ENCODE measurements at regions not wholly inside any gene's neighbourhood (a gene's known extent, or its start where the extent isn't known, plus 50 kb on each side); places are given as distances from the start of the nearest gene placed in this dataset.
"Not testable (repeated sequence)": the region's sequence is repeated elsewhere in the genome, so short reads cannot be mapped to it uniquely, and the experiment has no call there.

DNA sequence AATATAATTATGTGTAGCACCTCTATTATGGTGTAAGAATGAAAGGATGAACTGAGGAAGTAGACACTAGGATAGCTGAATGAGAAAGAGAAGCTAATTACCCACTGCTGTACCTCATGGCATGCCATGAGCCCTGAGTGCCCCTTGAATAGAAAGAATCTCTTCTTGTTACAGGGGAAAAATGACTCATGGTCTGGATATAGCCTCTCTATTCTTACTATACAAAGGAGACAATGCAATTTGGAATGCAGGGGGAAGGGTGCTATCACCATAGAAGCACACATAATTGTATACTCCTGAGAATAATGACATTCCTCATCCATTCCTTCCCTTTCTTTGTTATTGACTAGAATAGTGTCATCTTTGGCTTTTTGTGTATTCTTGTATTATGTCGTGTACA is 385.2 kb downstream of the CDH7 start:
- DNase-seq, result no peak

DNA sequence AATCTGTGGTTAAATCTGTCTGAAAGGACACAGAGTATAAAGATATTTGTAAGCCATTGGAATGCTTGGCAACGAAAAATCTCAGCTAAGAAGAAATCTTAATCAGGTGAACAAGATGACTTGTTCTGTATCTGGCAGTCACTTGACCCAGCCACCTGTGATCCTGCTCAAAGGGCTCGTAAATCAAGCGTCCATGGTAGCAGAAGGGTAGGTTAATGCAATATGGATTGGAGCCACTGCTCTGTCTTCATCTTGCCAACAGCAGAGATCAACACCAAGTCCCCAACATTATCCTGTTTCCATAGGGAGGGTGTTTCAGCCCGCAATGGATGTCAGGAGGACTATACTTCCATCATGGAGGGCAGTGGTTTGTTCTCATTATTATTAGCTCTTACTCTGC is 378.4 kb downstream of the CDH7 start:
- DNase-seq, result no peak

DNA sequence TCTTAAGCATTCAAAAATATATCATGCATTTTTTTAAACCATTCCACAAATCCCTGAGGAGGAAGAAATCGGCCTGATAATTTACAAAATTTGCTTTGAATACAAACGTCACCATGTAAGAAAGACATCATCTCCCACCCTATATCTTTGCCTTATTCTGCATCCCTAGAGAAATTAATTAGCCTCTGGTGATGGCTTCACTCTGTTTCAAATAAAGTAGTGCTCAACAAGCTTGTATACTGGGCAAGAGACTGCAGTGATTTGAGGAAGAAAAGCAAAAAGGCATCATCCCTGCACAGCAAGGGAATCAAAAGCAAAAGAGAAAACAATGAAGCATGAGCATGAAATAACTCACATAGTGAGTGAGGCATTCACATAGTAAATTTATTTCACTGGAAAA is 375.5 kb downstream of the CDH7 start:
- DNase-seq, result no peak

DNA sequence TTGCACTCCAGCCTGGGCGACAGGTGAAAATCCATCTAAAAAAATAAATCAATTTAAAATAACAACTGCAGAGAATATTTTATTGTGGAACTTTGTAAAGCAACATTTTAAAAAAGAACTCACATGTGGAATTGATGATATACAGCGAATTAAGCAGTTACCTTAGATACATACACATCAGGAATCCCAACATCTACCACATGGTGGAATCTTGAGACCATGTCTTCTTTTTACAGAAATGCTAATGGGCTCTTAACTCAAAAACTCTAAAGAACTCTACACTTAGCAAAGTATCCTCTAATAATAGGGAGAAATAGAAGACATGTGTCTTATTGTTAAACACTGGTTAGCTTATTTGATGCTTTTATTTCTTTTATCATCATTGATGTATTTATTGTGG is 373.6 kb downstream of the CDH7 start:
- DNase-seq, result no peak

DNA sequence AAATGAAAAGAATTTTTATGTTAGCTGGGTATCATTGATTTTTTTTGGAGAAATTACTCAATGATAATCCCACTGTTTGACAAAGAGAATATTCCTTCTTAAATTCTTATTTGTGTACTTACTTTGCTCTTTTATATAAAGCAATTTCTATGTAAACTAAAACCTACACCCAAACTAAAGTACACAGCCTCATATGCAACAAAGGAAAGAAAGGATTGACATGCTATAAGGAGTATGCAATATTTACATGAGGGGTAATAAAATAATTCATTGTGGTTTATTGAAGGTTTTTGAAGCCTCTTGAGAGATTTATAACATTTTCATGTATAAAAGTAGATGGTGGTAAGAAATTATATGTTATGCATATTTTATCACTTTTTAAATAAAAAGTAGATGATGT is 368.5 kb downstream of the CDH7 start:
- DNase-seq, result no peak

DNA sequence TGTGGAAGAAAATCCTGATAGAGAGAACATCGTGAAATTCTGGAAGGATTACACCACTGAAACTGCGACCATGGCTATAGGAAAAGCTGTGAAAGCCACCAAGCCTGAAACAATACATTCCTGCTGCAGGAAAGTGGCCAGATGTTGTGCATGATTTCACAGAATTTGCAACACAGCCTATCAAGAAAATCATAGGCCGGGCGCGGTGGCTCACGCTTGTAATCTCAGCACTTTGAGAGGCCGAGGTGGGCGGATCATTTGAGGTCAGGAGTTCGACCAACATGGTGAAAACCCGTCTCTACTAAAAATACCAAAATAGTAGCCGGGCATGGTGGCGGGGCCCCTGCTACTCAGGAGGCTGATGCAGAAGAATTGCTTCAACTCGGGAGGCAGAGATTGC is 360.2 kb downstream of the CDH7 start:
- no peak for DNase-seq

DNA sequence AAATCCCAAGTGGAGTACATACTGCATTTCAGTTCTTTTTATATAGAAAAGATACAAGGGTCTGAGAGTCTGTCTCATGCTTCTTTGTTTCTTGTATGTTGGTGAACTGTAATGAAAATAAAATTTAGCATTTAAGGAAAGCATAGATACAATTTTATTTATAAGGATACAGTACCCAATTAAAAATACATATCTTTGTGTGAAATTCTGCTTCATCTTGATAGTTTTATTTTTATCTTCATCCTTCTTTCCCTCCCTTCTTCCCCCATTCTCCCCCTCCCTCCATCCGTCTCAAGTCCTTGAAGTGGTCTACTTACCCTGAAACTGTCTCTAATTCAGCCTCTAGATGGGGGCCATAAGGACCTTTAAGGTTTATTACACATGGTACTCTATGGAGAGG is 359.8 kb downstream of the CDH7 start:
- DNase-seq, result no peak

DNA sequence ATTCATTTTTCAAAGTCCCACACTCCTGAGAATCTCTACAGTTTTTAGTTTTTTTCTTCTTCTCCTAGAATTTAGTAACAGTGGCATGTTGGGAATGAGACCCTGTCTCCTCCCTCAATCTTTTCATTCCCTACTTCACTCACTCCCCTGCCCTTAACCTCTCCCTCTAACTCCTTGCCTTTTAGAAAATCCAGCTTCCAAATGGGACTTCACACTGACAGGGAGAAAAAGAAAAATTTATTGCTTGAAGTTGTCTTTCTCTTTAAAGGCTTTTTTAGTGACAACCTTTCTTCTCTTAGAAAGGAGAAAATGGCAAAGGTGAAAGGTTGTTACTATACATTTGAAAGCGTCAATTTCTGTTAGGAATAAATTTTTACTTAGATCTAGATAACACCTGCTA is 359.2 kb downstream of the CDH7 start:
- DNase-seq, result no peak

DNA sequence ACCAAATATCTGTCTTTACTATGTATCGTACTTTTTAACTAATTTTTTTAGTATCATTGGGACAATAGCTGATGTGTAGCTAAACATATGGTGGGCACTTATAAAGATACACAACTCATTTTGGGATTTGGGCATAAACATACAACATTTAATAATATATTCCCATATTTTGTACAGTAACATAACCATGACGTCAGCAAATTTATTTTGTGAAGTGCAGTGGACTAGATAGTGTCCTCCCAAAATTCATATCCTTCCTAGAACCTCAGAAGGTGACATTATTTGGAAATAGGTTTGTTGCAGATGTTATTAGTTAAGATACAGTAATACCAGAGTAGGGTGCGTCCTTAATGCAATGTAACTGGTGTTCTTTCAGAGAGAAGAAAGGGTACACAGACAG is 356.7 kb downstream of the CDH7 start:
- no peak for DNase-seq

DNA sequence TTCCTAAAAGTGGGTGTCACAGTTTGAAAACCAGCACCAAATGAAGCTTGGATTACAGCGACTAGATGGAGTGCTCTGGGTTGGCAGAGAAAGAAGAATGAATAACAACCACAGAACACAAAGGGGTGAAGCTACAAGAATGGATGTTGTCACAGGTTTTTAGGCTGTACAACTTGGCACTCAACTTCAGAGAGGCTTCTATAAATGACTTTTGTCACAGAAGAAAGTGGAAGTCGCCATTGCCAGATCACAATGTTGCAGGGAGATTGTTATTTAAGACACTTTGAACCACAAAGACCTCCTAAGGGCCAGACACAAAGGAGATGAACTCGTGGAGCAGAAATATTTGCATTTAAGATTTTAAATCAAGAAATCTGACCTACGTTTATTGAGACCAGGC is 354.2 kb downstream of the CDH7 start:
- no peak for DNase-seq

DNA sequence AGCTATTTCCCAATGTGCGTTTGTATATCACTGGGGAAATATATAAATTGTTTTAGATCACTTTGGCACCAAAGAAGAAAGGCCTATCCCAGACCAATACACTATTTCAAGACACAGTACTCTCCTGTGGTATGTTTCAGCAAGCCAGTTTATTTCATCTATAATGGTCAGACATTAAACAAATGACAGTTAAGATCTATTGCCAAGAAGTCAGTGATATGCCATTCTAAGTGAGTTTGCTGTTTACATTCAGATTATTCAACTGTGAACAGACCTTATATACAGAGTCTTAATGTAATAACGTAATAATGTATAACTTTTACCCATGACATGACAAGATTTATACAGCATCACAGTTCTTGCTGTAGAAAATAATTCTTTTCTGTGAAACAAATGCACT is 352.7 kb downstream of the CDH7 start:
- no peak for DNase-seq

DNA sequence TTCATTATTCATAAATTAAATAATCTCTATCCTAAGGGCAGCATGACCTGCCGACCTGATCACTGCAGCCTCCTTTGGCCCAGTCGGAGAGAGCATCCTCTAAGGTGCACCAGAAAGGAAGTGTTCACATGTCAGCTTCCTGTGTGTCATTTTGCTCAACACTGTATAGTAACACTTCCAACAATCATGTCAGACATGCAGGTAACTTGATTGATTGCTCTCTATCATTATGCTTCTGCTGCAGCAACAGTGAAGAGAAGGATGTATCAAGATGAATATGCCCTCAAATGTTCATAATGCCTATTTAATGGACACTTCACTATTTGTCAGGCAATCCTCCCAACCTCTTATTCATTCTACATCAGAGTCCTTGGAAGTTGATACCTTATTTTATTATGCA is 332.3 kb downstream of the CDH7 start:
- DNase-seq, result no peak

DNA sequence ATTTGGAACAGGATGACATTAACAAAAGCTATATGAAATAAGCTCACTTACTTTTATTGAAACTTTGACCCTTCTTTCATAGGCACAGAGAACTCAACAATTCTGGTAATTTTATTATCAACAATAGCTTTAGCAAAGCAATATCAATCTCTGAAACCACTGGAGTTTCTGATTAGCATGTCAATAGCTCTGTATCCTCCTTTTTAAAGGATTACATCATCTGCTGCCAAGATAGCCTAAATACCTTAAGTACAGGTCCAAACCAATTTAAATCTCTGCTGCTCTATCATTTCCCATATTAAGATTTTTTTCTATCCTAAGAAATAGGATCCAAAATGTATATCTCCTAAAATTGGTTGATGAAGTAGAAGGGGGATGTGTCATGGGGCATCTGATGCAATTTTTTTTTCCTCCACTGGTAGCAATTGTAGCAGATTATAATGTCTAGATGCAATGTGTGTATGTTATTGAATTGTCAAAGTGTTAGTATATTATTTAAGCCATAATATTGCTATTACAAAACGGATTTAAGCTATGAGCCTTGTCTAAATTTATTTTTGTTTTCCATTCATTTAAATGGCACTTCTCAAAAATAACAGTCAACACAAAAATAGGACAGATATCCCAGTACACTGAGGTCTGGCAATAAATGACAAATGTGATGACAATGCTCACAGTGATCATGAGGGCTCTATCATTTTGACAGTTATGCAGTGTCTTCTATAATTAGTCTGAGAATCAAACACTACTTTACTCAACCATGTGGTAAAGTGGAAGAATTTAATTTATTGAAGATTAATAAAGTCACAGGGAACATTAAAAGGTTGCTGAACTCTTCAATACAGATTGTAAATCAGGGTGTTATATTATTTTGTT is 328.4 kb downstream of the CDH7 start:
- no peak for DNase-seq

DNA sequence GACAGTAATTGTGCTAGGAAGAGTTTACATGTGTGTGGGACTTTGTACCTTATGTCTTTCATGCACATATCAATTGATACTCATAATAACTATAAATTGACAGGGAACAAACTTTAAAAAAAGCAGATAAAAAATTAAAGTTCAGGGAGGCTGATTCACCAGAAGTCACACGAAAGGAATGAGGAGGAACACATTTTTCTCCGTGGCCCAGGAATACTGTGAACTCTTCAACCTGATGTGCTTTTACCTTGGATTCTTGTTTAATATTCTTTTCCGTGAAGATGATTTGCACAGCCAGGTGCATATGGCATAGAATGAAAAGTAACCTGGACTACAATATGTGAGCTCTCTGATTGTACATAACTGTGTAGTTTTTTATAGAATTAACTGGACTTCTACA is 326.3 kb downstream of the CDH7 start:
- DNase-seq, result no peak

DNA sequence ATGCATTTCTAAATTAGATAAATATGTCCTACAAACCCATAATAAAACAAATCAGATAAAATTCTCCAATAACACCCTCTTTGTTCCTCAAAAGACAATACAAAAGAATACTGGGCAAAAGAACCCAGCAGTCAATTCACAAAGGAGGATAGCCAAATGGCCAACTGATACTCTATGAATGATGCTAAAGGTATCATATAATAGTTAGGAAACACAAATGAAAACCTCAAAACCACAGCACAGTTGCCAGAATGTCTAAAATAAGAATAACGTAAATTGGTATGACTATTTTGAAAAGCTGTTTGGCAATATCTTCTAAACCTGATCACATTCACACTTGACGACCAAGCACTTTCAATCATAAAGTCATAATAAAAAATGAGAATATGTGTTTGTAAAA is 315.4 kb downstream of the CDH7 start:
- no peak for DNase-seq

DNA sequence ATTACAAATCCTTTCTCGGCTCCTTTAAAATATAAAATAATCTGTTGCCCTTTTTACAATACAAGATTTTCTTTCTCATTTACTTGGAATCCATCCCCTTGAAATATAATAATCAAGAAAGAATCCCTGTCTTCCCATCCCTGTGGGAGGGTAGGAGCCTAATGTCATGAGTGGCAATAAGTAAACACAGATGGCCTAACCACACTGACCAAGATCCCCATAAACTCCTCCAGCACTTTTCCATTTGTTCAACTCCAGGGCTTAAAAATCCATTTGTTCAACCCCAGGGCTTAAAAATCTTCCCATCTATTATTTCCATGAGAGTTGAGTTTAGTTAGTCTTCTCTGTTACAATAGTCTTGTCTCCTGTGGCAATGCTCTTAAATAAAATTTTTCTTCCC is 297.6 kb downstream of the CDH7 start:
- no peak for DNase-seq

DNA sequence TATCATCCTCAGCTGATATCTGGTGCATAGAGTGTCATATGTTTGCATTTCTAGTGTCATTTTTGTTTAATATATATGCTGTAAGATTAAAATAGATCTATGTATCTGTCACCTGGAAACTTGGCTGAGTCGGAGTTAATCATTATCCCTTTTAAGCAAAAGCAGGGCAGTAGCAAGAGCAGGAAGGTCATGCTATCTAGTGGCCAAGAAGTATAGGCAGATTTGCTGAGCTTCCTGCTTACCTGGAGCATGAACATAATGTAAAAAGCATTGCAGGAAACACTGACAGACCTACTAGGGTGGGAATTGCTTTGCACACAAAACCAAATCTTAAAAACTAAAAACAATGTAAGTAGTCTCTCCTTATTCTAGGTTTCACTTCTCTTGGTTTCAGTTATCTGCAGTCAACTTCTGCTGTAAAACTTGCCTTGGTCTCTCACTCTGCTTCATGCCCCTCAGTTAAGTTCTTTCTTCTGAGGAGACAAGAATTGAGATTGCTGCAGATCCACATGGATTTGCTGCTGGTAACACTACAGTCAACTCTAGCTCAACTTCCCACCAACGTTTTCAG is 295.3 kb downstream of the CDH7 start:
- no peak for DNase-seq

DNA sequence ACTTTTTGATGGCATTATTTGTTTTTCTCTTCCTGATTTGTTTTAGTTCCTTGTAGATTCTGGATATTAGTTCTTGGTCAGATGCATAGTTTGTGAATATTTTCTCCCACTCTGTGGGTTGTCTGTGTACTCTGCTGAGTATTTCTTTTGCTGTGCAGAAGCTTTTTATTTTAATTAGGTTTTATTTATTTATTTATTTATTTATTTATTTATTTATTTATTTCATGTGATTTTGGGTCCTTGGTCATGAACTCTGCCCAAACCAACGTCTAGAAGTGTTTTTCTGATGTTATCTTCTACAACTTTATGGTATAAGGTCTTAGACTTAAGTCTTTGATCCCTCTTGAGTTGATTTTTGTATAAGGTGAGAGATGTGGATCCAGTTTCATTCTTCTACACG is 292.2 kb downstream of the CDH7 start:
- no peak for DNase-seq

DNA sequence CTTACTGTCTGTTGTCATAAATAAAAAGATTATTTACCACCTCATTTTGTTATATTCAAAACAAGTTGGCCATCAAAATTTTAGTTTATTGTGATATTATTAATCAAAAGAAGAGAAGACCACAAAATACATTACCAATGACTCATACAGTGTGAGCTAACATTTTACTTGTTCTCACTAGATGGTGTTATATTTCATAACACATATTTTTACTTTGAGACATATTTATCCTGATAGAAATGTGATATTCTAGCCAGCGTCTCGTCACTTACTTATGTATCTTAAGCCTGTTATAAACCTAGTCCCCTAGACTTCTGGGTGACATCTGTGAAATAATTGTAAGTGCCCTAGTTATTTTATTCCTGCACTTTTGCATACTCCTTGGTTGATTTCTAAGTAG is 263.2 kb downstream of the CDH7 start:
- DNase-seq, result peak; percentile 18

DNA sequence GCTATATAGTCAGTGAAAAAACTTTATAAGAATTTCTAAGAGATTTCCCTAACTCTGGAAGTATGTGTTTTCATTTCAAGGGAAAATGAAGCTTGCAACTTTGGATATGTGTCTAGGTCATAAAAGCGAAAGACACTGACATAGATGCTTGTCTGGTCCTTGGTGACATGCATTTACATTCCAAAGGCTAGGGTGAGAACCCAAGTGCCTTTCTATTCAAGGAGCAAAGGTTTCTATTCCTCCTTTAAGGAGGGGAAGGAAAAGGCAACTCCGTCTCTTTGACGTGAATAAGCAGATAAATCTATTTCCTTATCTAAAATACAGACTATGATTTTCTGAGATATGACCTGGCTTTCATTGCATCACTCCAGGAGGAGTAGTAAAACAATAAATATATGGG is 261.1 kb downstream of the CDH7 start:
- no peak for DNase-seq

DNA sequence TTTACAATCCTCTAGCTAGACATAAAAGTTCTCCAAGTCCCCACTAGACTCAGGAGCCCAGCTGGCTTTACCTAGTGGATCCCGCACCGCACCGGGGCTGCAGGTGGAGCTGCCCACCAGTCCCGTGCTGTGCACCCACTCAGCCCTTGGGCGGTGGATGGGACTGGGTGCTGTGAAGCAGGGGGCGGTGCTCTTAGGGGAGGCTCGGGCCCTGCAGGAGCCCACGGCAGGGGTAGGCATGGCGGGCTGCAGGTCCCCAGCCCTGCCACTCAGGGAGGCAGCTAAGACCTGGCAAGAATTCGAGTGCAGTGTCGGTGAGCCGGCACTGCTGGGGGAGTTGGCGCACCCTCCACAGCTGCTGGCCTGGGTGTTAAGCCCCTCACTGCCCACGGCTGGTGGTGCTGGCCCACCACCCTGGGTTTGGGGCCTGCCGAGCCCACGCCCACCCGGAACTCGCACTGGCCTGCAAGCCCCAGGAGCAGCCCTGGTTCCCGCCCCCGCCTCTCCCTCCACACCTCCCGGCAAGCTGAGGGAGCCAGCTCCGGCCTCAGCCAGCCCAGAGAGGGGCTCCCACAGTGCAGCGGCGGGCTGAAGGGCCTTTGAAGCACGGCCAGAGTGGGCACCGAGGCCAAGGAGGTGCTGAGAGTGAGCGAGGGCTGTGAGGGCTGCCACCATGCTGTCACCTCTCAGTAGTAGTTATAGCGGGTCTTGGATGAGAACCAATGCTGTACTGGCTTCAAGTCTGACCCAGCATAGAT is 255.2 kb downstream of the CDH7 start:
- no peak for DNase-seq

DNA sequence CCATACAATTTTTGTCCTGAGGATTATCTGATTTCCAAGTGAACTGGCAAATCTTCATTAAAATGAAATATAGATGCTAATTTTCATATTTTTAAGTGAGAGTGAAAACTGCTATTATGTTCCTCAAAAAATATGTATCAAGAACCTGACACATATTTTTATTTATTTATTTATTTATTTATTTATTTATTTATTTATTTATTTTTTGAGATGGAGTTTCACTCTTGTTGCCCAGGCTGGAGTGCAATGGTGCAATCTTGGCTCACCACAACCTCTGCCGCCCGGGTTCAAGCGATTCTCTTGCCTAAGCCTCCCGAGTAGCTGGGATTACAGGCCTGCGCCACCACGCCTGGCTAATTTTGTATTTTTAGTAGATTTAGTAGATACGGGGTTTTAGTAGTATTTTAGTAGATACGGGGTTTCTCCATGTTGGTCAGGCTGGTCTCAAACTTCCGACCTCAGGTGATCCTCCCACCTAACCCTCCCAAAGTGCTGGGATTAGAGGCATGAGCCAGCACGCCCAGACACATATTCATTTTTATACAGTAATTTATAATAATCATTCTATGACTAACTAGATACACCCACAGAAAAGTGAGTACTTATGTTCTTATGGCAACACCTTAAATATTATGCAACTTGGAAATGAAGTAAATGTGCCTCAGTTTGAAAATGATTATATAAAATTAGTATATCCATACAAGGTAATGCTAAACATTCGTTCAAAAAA is 248.3 kb downstream of the CDH7 start:
- not testable (repeated sequence) for DNase-seq

DNA sequence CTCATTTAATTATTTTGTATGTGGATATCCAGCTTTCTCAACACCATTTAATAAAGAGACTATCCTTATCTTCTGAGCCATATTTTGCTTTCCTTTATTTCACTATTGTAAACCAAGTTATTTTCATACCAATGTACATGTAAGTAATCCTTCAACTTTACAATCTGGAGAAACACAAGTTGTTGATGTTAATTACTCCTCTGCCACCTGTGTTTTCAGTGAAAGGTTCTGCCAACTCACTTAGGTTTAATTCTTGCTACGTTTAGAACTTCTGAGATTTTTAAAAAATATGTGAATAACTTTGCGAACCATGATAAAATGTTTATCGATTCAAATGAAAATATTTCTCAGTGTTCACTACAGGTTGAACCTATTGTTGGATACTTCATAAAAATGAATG is 244.4 kb downstream of the CDH7 start:
- DNase-seq, result no peak

DNA sequence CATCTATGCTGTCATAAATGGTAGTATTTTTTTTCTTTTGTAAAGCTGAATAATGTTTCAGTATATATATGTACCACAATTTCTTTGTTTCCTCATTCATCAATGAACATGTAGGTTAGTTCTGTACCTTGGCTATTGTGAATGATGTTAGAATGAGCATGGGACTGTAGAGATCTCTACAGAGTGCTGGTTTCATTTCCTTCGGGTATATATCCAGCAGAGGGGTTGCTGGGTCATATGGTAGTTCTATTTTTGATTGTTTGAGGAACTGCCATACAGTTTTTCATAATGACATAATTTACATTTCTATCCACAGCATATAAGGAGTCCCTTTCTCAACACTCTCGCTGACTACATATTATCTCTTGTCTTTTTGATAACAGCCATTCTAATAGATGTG is 243.5 kb downstream of the CDH7 start:
- DNase-seq, result no peak
